GM18873 (cell line): ENCODE measurements at regions not wholly inside any gene's neighbourhood (a gene's known extent, or its start where the extent isn't known, plus 50 kb on each side); places are given as distances from the start of the nearest gene placed in this dataset.

Experiments
- ATAC-seq: cut with Tn5 transposase; IDR thresholded peaks from one replicate; pipeline ENCODE4 v1.9.1; 2021; ENCODE audit warnings: mild to moderate bottlenecking, moderate library complexity, moderate number of reproducible peaks; ENCODE audit not compliant: unreplicated experiment, low FRiP score

DNA sequence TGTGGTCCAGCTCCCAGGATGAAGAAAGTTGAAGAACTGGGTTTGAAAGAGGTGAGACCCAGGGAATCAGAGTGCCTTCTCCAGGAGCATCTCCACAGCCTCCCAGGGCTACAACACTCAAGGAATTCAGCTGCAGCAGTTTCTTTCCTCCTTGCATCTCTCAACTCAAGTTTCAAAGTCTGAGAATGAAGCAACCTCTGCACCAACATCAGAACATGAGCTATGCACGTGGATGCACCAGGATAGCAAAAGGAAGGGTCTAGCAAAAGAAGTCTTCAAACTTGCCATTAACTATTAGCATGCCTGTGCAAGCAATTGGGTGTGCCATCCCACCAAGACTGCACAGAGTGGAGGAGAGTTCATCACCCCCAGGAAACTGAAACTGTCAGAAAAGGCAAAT lies 193.9 kb downstream of the OTOR start:
- no peak for ATAC-seq

GRCh38 chr20:16942756-16943155 lies 194.6 kb downstream of the OTOR start:
- ATAC-seq = no peak

GRCh38 chr20:16944745-16945144 lies 196.6 kb downstream of the OTOR start:
- ATAC-seq = no peak

DNA sequence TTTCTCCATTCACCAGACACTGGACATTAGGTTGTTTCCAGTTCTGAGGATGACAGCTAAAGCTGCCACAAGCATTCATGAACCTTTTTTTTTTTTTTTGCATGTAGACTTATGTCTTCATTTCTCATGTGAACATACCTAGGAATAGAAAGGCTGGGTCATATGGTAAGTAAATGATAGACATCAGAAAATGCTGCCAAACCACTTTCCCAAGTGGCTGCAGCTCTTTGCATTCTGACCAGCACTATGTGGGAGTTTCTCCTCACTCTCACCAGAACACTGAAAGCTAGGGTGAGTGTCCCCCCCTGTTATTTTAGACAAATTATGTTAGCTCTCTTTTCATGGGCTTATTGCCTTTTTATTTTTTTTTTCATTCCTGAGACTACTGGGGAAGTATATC lies 197.5 kb downstream of the OTOR start:
- ATAC-seq = no peak

- no peak for ATAC-seq
Observed at GRCh38 chr20:16946097-16946496, 197.9 kb downstream of the OTOR start.

DNA sequence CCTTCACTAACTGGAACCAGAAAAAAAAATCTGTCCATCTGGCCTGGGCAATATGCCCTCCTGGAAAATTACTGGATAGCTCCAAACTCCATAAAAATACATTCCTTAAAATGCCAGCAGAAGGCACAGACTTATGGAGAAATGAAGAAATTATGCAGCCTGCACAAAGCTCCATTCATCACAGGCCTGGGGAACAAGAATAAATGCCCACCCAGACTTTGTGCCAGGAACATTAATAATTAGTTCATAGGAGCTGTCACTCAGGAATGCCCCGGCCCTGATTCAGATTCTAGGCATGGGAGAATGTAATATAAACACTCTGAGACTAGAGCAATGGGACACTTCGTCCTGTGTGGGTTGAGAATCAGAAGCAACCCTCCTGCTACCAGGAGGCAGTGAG lies 199.3 kb downstream of the OTOR start:
- no peak for ATAC-seq

DNA sequence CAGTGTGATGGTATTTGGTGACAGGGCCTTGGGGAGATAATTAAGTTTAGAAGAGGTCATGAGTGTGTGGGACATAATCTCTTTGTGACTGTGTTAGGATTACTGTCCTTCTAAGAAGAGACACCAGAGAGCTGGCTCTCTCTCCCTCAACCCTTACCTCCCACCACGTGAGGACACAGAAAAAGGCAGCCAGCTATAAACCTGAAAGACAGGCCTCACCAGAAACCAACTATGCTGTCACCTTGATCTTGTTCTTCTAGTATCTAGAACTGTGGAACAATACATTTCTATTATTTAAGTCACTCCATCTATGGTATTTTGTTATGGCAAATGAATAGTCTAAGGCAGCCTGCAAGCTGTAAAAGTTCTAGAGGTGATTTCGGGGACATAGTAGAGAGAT lies 203.7 kb downstream of the OTOR start:
- ATAC-seq = no peak

- ATAC-seq = no peak
Observed at GRCh38 chr20:16952965-16953364, 204.8 kb downstream of the OTOR start.

DNA sequence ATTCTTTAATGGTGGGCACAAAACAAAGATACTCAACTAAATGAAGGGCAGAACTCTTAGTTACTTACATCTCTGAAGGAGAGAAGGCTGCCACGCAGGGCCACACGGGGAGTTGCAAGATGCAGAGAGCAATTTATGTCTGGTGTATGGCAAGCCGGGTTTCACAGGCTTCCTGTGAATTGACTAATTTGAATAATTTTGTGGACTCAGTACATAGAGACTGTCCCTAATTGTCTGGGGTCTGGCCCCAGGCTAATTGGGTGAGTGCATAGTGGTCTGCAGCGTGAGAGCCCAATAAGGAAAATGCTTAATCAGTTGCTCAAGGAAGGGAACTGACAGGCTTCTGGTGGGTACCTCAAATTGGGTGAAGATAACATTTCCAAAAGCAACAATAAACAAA lies 205.7 kb downstream of the OTOR start:
- ATAC-seq = no peak

GRCh38 chr20:16955462-16955861 lies 207.3 kb downstream of the OTOR start:
- no peak for ATAC-seq

- ATAC-seq = no peak
Observed at GRCh38 chr20:16955971-16956370, 207.8 kb downstream of the OTOR start.

GRCh38 chr20:16965401-16965800 lies 217.2 kb downstream of the OTOR start:
- no peak for ATAC-seq

- no peak for ATAC-seq
Observed at GRCh38 chr20:16966276-16966880, 218.2 kb downstream of the OTOR start.

GRCh38 chr20:16968099-16968498 lies 219.9 kb downstream of the OTOR start:
- ATAC-seq = no peak

GRCh38 chr20:16970776-16971175 lies 222.6 kb downstream of the OTOR start:
- no peak for ATAC-seq

DNA sequence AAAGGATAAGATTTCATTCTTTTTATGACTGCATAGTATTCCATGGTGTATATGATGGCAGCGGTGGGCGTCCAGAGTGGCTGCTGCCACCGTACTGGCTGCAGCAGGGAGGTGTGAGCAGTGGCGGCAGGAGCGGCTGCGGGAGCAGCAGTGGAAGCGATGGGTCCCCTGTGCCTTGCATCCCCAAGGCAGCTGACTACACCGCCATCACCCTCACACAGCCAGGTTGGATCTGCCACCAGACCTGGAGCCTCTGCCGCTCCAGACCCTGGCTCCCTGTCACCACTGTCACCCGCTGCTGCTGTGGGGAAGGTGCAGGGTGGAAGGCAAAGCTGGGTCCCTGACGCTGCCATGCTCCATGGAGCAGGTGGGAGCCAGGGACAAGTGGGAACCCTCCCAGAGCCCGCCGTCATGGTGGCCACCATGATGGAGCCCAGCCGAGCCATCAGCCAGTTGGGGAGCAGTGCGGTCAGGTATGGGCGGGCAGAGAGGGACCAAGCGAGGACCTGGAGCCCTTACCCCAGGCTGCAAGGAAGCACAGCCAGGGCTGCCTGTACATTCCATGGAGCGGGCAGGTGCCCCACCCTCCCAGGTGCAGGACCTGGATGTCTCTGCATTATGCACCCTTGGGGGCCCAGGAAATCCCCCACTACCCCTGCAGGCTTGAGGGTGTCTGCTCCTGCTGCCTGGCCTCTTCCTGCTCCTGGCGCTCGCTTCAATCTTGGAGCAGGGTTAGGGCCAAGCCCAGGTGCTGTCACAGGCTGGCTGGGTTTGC lies 226.1 kb downstream of the OTOR start:
- no peak for ATAC-seq

DNA sequence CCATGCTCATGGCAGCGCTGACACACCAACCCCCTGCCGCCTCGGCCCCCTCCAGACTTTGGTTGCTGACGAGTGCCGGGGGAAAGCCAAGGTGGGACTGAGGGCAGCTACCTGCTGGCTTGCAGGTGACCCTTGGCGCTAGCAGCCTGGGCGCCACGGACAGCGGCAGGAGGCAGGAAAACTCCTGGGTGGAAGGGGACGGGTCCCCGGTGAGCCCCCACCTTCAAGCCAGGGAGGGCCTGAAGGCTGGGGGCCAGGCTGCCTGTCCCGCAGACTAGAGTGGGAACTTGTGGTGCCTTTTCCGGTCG lies 226.7 kb downstream of the OTOR start:
- ATAC-seq = no peak

- ATAC-seq = no peak
Observed at GRCh38 chr20:16975682-16976081, 227.5 kb downstream of the OTOR start.

DNA sequence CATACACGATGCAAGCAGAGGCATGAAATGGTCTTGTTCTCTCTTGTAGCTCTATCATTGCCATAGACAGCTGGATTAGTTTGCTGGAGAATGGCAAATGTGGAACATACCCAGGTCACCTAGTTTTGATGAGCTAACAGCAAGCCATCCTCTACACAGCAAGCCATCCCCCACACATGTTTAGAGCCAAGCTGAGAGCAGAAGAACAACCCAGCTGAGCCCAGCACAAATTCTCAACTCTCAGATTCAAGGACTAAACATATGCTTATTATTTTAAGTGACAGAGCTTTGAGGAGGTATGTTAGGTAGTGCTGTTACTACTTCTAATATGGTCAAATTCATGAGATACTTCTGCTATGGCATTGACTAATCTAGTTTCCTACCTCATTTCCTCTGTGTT lies 230.3 kb downstream of the OTOR start:
- no peak for ATAC-seq

GRCh38 chr20:16982091-16982726 lies 234.1 kb downstream of the OTOR start:
- ATAC-seq = no peak

- no peak for ATAC-seq
Observed at GRCh38 chr20:16984481-16984880, 236.3 kb downstream of the OTOR start.
